H1 (cell line): ENCODE measurements at regions not wholly inside any gene's neighbourhood (a gene's known extent, or its start where the extent isn't known, plus 50 kb on each side); places are given as distances from the start of the nearest gene placed in this dataset.

Experiments
- CTCF ChIA-PET: fragments of 300-600 bp; sonication (Branson Sonifier 250); formaldehyde crosslinking; loops from one replicate; lab custom pipeline; 2021; ENCODE audit not compliant: partially characterized antibody; lab: Charles Lee
- POLR2A ChIA-PET: fragments of 300-600 bp; sonication (Branson Sonifier 250); formaldehyde crosslinking; loops from one replicate; lab custom pipeline; 2021; ENCODE audit warnings: inconsistent platforms; ENCODE audit not compliant: partially characterized antibody; lab: Charles Lee
- DNase-seq, 2 experiments: peaks; one replicate each; pipeline versions ENCODE4 v3.0.0 to v3.0.0-alpha.2; 2010 to 2022; ENCODE audit warnings: low spot score in 2 of 2, low read depth in 1 of 2, mixed read lengths in 1 of 2
- FAIRE-seq: peaks from 2 replicates; lab custom pipeline; 2011; peaks lifted over from hg19 to GRCh38; lab: Jason Lieb, UNC
- H2AFZ ChIP-seq: 2 replicates; pipeline ENCODE4 v1.8.1; 2012; ENCODE audit warnings: low read length, inconsistent platforms
- H2AK5ac ChIP-seq: 2 replicates; pipeline ENCODE4 v1.6.1; 2013; ENCODE audit warnings: low read depth, low read length
- H2BK120ac ChIP-seq: replicated peaks from 2 replicates; pipeline ENCODE3; 2013; ENCODE audit warnings: low read depth, low read length, inconsistent platforms
- H2BK12ac ChIP-seq: 2 replicates; pipeline ENCODE4 v1.6.1; 2013; ENCODE audit warnings: low read depth, low read length
- H2BK15ac ChIP-seq: 2 replicates; pipeline ENCODE4 v1.6.1; 2013; ENCODE audit warnings: low read length
- H2BK20ac ChIP-seq: 2 replicates; pipeline ENCODE4 v1.6.1; 2013; ENCODE audit warnings: low read length
- H2BK5ac ChIP-seq: 2 replicates; pipeline ENCODE4 v1.6.1; 2013; ENCODE audit warnings: low read depth, low read length
- H3K14ac ChIP-seq: 2 replicates; pipeline ENCODE4 v1.6.1; 2013; ENCODE audit warnings: inconsistent platforms; ENCODE audit not compliant: insufficient read length
- H3K18ac ChIP-seq: 2 replicates; pipeline ENCODE4 v1.6.1; 2013; ENCODE audit warnings: low read length; ENCODE audit errors: extremely low read depth
- H3K23ac ChIP-seq: 2 replicates; pipeline ENCODE4 v1.6.1; 2013; ENCODE audit warnings: inconsistent platforms; ENCODE audit not compliant: insufficient read length
- H3K23me2 ChIP-seq: 2 replicates; pipeline ENCODE4 v1.6.1; 2013; ENCODE audit warnings: low read depth, low read length
- H3K27ac ChIP-seq: 2 replicates; pipeline ENCODE4 v1.6.1; 2011; ENCODE audit warnings: low read depth, low read length, inconsistent platforms
- H3K27me3 ChIP-seq, 4 experiments: replicated peaks in 1 of 4; 1 replicate in 1 of 4; 2 replicates in 3 of 4; pipeline versions ENCODE4 v1.6.1 to v1.8.1; 2011 to 2013; ENCODE audit warnings: low read length in 3 of 4, mild to moderate bottlenecking in 3 of 4, inconsistent platforms in 2 of 4, mixed read lengths in 2 of 4, moderate library complexity in 1 of 4; ENCODE audit not compliant: control insufficient read depth in 3 of 4, insufficient read depth in 3 of 4; ENCODE audit errors: extremely low read depth in 1 of 4
- H3K36me3 ChIP-seq, 4 experiments: 2 replicates each; pipeline versions ENCODE4 v1.6.1 to v1.8.1; 2011 to 2013; ENCODE audit warnings: mild to moderate bottlenecking in 4 of 4, low read length in 3 of 4, moderate library complexity in 2 of 4, control low read depth in 1 of 4, inconsistent platforms in 1 of 4; ENCODE audit not compliant: insufficient read depth in 4 of 4, control insufficient read depth in 2 of 4
- H3K4ac ChIP-seq: replicated peaks from 2 replicates; pipeline ENCODE3; 2013; ENCODE audit warnings: low read length, low read depth, mixed read lengths, inconsistent platforms; ENCODE audit not compliant: insufficient read length
- H3K4me1 ChIP-seq, 4 experiments: replicated peaks in 1 of 4; 1 replicate in 1 of 4; 2 replicates in 3 of 4; pipeline versions ENCODE4 v1.6.1 to v1.8.1; 2011 to 2013; ENCODE audit warnings: low read length in 3 of 4, inconsistent platforms in 2 of 4, mixed read lengths in 1 of 4; ENCODE audit not compliant: insufficient read depth in 4 of 4, control insufficient read depth in 3 of 4
- H3K4me2 ChIP-seq, 2 experiments: 2 replicates each; pipeline versions ENCODE4 v1.6.1 to v1.8.1; 2011 to 2013; ENCODE audit warnings: low read depth in 2 of 2, low read length in 2 of 2, control low read depth in 1 of 2, inconsistent platforms in 1 of 2, mild to moderate bottlenecking in 1 of 2; ENCODE audit not compliant: insufficient read depth in 1 of 2
- H3K4me3 ChIP-seq, 4 experiments: fragments of 200-600, 300-600 bp in 1 of 4; sonication (generic), shearing (Covaris generic), sonication (Bioruptor Twin) in 1 of 4; 2 replicates each; pipeline versions ENCODE4 v1.5.1 to v1.8.1; 2011 to 2016; ENCODE audit warnings: low read length in 4 of 4, low read depth in 3 of 4, control low read depth in 2 of 4, inconsistent platforms in 2 of 4, mild to moderate bottlenecking in 2 of 4, mixed read lengths in 1 of 4, moderate library complexity in 1 of 4; ENCODE audit not compliant: insufficient read depth in 2 of 4; ENCODE audit errors: extremely low read depth in 1 of 4
- H3K56ac ChIP-seq: replicated peaks from 2 replicates; pipeline ENCODE3; 2013; ENCODE audit warnings: low read depth, mild to moderate bottlenecking, mixed read lengths, low read length, inconsistent platforms; ENCODE audit not compliant: insufficient read length
- H3K79me1 ChIP-seq: 2 replicates; pipeline ENCODE4 v1.6.1; 2013; ENCODE audit warnings: low read depth, low read length, control low read depth
- H3K79me2 ChIP-seq, 2 experiments: 2 replicates each; pipeline versions ENCODE4 v1.6.1 to v1.8.1; 2012 to 2013; ENCODE audit warnings: low read length in 2 of 2, mild to moderate bottlenecking in 2 of 2, inconsistent platforms in 1 of 2; ENCODE audit not compliant: insufficient read depth in 2 of 2, control insufficient read depth in 1 of 2
- H3K9ac ChIP-seq, 4 experiments: replicated peaks in 1 of 4; 1 replicate in 1 of 4; 2 replicates in 3 of 4; pipeline versions ENCODE4 v1.6.1 to v1.8.1; 2011 to 2013; ENCODE audit warnings: low read depth in 3 of 4, low read length in 3 of 4, control low read depth in 2 of 4, mild to moderate bottlenecking in 2 of 4, moderate library complexity in 2 of 4, inconsistent platforms in 1 of 4; ENCODE audit errors: extremely low read depth in 1 of 4
- H3K9me3 ChIP-seq, 2 experiments: 2 replicates each; pipeline versions ENCODE4 v1.6.1 to v1.8.1; 2012 to 2013; ENCODE audit warnings: mild to moderate bottlenecking in 2 of 2, moderate library complexity in 2 of 2, control low read depth in 1 of 2, inconsistent platforms in 1 of 2, low read depth in 1 of 2, low read length in 1 of 2, mixed read lengths in 1 of 2; ENCODE audit not compliant: insufficient read depth in 2 of 2
- H4K20me1 ChIP-seq, 2 experiments: replicated peaks in 1 of 2; 2 replicates each; pipeline versions ENCODE3 to v1.8.1; 2011 to 2013; ENCODE audit warnings: inconsistent platforms in 2 of 2, low read length in 2 of 2, mild to moderate bottlenecking in 1 of 2; ENCODE audit not compliant: insufficient read depth in 2 of 2, control insufficient read depth in 1 of 2
- H4K5ac ChIP-seq: 2 replicates; pipeline ENCODE4 v1.6.1; 2013; ENCODE audit warnings: low read length, low read depth, mixed read lengths, inconsistent platforms; ENCODE audit not compliant: insufficient read length
- H4K8ac ChIP-seq: 2 replicates; pipeline ENCODE4 v1.8.0; 2013; ENCODE audit warnings: mild to moderate bottlenecking, moderate library complexity, low read length, inconsistent platforms; ENCODE audit not compliant: insufficient read depth; ENCODE audit errors: extremely low read depth
- H4K91ac ChIP-seq: replicated peaks from 2 replicates; pipeline ENCODE3; 2013; ENCODE audit warnings: low read length, mixed read lengths, inconsistent platforms; ENCODE audit not compliant: insufficient read length
- CBX5 ChIP-seq: fragments of 300-800, 300-1000 bp; sonication (generic); IDR thresholded peaks from 2 replicates; pipeline ENCODE4 v1.7.1; 2016; ENCODE audit warnings: antibody characterized with exemption, low read length, low read depth
- CREB1 ChIP-seq: IDR thresholded peaks from 2 replicates; pipeline ENCODE4 v1.6.1; 2012; ENCODE audit warnings: inconsistent platforms
- E2F6 ChIP-seq: IDR thresholded peaks from 2 replicates; pipeline ENCODE4 v1.6.1; 2012; ENCODE audit warnings: inconsistent platforms
- JUN ChIP-seq: IDR thresholded peaks from 2 replicates; pipeline ENCODE4 v1.6.1; 2011; ENCODE audit warnings: low read depth, mild to moderate bottlenecking, improper control_type of control experiment, low read length
- SP1 ChIP-seq: IDR thresholded peaks from 2 replicates; pipeline ENCODE4 v1.6.1; 2011; ENCODE audit warnings: low read depth, low read length
- WGBS, 2 experiments: shearing (Covaris generic) in 1 of 2; methylation state at CpG; one replicate each; pipeline versions ENCODE4 v1.1.6 to v1.1.7; 2013 to 2015; ENCODE audit warnings: low lambda C conversion rate in 2 of 2, mixed read lengths in 2 of 2, inconsistent platforms in 1 of 2, low coverage in 1 of 2, missing lambda C conversion rate in 1 of 2; ENCODE audit not compliant: insufficient replicate concordance in 2 of 2, insufficient coverage in 1 of 2, insufficient read length in 1 of 2; ENCODE audit errors: extremely low coverage in 1 of 2, missing lambda C conversion rate in 1 of 2; 5-methylcytosine and 5-hydroxymethylcytosine counted together

GRCh38 chr3:173306110-173306509 is 91.4 kb upstream of the NLGN1 start:
- Histone ChIP-seq H4K5ac (no peak overlapping the region), H3K56ac (no peak overlapping the region), H3K14ac (no peak overlapping the region), H2BK5ac (no peak overlapping the region), H3K9me3 (no peaks in the 10 kb centered on the region), H2AFZ (no peak overlapping the region), H2BK12ac (no peak overlapping the region), H2BK120ac (no peak overlapping the region), H3K4me1 (peaks cover 0 to 9% (median 4%) of the 10 kb centered on the region in 4 experiments; a peak in 3 of 7 replicates), H3K23me2 (no peaks in the 10 kb centered on the region), H4K91ac (no peak overlapping the region), H2BK15ac (no peak overlapping the region), H3K9ac (no peak overlapping the region), H3K4ac (no peak overlapping the region), H3K79me1 (no peaks in the 10 kb centered on the region), H3K4me2 (no peak overlapping the region), H3K27ac (no peak overlapping the region), H2AK5ac (no peak overlapping the region), H4K20me1 (no peaks in the 10 kb centered on the region), H3K18ac (no peak overlapping the region), H3K36me3 (no peaks in the 10 kb centered on the region), H4K8ac (no peak overlapping the region), H3K23ac (no peak overlapping the region), H2BK20ac (no peak overlapping the region), H3K79me2 (no peaks in the 10 kb centered on the region), H3K27me3 (peaks cover 0 to 1% (median 0%) of the 10 kb centered on the region in 4 experiments; a peak in 1 of 7 replicates), H3K4me3 (no peak overlapping the region)
- DNase-seq = no peak
- ChIA-PET POLR2A (no interaction called here), CTCF (interaction anchor here (1.8 kb wide), 1 partner anchor 22 kb away, joined by 6 read pairs; no protein-coding TSS in a partner anchor)
- TF ChIP-seq SP1 = no peak
- no peak for TF ChIP-seq CBX5
- no peak for TF ChIP-seq CREB1
- TF ChIP-seq JUN = no peak
- TF ChIP-seq E2F6 = no peak
- WGBS, 2 experiments = 46% methylated on average over 3 of the region's 3 CpGs; no CpG with 5 or more reads in 1 of the 2 experiments
- no peak for FAIRE-seq
